Fibroblast of skin of left quadriceps (primary cell): ENCODE measurements at regions not wholly inside any gene's neighbourhood (a gene's known extent, or its start where the extent isn't known, plus 50 kb on each side); places are given as distances from the start of the nearest gene placed in this dataset.
A peak's percentile ranks its signal among the peaks of the same experiment; 100 is the strongest.

Experiments
- DNase-seq, 2 experiments: peaks; one replicate each; pipeline ENCODE4 v3.0.0-alpha.2; 2013; ENCODE audit warnings: low read depth in 2 of 2

DNA sequence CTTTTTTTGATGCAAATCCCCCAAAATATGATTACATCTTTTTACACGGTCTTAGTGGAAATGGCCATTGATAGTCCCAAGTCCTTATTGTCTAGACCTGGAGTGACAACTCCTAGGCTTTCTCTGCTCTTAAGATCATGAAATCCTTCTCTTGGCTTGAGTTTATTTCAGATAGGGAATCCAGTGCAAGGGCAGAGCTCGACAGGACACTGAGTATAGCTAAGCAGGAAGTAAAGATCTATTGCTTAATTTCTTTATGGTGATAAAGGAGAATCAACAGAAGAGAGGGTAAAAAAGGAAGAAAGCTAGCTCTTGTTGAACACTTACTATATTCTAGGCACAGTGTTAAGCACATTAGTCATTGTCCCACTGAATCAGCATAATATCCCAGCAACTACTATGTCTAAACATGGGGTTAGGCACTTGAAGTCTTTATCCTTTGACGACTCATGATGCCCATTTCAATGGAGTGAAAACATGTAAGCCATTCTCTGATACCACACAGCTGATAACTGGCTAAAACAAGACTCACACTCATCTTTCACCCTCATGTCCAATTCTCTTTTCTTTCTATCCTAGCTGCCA, 74.1 kb upstream of the LRATD1 start:
- DNase-seq, result no peak

DNA sequence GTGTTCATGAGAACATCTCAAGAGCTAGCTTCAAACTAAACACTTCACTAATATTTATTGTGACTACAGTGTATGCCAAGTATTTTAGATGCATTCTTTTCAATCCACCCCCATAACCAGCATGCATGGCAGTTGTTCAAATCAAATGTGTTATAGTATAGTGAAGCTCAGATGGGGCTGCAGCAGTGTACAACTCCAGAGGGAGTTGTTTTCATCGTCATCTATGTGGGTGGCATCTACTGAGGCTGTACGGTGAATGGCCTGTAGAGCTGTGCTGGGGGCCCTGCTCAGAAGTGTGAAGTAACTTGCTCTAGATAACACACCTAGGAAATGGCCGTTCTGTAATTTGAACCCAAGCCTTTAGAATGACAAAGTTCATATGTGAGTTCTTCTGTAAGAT, 71.8 kb upstream of the LRATD1 start:
- DNase-seq, result no peak

DNA sequence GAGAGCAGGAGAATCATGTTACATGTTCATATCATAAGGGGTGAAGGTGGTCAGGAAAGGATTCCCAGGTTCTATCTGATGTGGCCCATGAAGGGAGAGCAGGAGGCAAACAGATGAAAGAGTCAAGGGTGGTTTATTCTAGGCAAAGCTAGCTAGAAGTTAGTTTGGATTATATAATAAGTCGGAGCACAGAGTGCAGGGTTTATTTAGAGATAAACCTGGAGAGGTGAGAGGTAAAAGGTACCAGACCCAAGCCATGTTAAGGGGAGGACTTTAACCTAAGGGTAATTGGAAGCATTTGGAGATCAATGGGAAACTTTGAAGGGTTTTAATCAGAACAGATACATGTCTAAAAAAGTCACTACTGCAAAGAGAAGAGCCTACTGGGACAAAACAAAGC, 69.2 kb upstream of the LRATD1 start:
- DNase-seq, result no peak

DNA sequence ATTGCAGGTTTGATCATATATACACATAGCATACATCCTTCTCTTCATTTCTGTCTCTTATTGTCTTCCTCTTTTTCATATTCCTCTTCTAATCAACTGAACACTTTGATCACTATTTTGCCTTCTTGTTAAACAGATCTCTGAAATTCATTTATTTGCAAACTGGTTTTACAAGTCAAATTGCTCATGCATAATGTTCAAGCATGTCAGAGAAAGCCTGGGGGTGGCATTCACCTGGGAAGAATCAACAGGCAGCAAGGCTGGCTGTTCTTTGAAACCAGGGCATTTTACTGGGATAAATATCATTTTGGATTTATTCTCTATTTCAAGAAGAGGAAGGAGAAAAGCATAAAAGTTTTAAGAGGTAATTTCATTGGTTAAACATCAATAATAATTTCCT, 66.9 kb upstream of the LRATD1 start:
- DNase-seq, result no peak

DNA sequence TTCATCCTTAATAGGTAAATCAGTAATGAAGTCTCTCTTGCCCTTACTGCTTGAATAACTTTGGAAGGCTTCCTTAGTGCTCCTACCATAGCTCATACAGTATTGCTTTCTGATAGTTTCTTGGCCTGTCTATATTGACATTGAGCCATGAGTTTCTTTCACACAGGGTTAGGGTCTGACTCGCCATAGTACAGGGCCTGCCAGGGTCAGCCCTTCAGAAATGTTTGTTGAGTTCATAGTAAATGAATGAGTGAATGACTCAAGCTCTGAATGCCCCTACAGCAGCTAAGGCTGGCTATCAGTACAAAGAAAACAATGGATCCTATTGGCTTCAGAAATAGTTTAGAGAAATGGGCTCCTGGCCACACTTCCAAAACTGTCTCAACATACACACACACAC, 65.0 kb upstream of the LRATD1 start:
- DNase-seq, result peak in 1 of 2 experiments; percentile 4

DNA sequence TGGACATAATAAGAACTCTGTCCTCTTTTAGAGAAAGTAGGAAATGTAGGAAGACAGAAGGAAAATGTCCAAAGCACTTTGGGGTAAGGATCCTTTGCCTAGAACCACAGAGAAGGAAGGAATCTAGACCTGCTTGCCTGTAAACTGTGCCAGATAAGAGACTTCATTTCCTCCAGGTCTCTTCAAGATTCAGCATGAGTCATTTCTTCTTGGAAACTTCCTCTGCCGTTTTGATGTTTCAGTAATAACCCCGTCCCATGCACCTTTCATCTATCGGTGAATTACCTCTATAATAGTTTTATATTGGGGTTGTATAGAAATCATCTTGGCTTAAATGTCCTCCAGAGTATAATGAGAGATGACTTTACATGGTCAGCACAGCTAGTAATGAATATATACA, 63.2 kb upstream of the LRATD1 start:
- DNase-seq, result no peak

DNA sequence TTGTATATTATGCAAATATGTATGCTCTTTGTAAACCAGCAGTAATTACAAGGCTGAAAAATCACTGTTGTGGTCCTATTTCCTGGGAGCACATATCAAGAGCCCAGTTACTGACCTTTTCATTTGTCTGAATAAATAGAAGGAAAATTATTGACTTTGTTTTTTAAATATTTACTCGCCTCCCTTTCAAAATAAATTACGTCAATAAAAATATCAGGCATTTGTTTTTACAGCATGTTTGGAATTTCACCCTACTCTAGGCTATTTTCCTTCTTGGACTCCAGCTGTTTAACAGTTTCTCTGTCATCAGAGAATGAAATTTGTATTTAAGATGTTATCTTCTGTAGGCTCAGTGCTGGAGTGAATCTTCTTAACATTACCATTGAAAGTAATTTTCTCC, 59.9 kb upstream of the LRATD1 start:
- DNase-seq, result no peak

DNA sequence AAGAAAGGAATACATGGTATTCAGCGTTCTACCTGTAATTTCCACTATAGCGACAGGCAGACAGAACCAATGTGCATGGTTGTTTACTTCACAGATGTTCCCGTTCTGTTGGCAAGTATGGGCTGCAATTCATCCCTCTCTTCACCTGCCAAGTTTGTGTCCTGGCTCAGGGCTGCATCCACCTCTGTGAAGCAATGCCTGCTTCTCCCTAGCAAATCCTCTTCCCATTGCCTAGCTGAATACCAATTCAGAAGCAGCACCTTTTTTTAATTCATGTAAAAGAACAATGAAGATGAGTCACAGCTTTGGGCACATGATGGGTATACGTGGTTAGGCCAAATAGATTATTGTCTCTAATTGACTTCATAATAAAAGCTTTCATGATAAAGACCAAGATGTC, 54.7 kb upstream of the LRATD1 start:
- no peak for DNase-seq
